ENCODE measurements at regions not wholly inside any gene's neighbourhood (a gene's known extent, or its start where the extent isn't known, plus 50 kb on each side); places are given as distances from the start of the nearest gene placed in this dataset.

DNA sequence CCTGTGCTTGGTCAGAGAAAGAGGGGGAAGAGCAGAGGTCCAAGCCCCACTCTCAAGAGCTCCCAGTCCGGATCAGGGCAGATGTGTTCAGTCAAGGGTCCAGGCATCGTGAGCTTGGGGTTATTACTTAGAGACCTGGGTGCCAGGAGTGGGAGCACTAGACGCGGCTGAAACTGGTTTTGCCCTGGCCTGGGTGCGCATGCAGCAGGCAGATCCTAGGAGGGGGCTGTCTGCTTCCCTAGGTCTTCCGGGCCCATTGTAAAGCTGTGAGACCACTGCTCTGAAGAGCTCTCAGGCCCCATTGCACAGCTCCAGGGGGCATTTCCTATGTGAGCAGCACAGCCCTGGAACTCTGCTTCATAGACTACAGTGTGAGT is 204.9 kb upstream of the LINGO1 start:
- FAIRE-seq: no peak
- CTCF ChIA-PET (ENCODE audit: partially characterized antibody): interaction anchor here (0.7 to 3.1 kb wide), 13 partner anchors 11 to 733 kb away, joined by 3 to 16 read pairs (median 4); no protein-coding TSS in a partner anchor
- TF ChIP-seq CEBPB (IDR thresholded peaks at IDR 0.05; ENCODE audit: low read depth, low read length) (no peak), SUZ12 (IDR thresholded peaks at IDR 0.05; ENCODE audit: low read length) (no peak), ASH2L (IDR thresholded peaks at IDR 0.05; ENCODE audit: low read length) (no peak), SRF (IDR thresholded peaks at IDR 0.05; ENCODE audit: low read depth, low read length) (no peak), NANOG (IDR thresholded peaks at IDR 0.05; ENCODE audit: insufficient read depth, low read depth, low read length, poor library complexity, severe bottlenecking) (no peak), RNF2 (IDR thresholded peaks at IDR 0.05; ENCODE audit: borderline replicate concordance, low read depth, low read length, missing control alignments, poor library complexity, severe bottlenecking) (no peak), EZH2 (IDR thresholded peaks at IDR 0.05; ENCODE audit: low read depth, low read length, severe bottlenecking) (no peak), SP2 (IDR thresholded peaks at IDR 0.05; ENCODE audit: low read length) (no peak)
- TF ChIP-seq, protein P1, sequence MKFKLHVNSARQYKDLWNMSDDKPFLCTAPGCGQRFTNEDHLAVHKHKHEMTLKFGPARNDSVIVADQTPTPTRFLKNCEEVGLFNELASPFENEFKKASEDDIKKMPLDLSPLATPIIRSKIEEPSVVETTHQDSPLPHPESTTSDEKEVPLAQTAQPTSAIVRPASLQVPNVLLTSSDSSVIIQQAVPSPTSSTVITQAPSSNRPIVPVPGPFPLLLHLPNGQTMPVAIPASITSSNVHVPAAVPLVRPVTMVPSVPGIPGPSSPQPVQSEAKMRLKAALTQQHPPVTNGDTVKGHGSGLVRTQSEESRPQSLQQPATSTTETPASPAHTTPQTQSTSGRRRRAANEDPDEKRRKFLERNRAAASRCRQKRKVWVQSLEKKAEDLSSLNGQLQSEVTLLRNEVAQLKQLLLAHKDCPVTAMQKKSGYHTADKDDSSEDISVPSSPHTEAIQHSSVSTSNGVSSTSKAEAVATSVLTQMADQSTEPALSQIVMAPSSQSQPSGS (IDR thresholded peaks at IDR 0.05; ENCODE audit: low read length): no peak
- TF ChIP-seq, protein P2, sequence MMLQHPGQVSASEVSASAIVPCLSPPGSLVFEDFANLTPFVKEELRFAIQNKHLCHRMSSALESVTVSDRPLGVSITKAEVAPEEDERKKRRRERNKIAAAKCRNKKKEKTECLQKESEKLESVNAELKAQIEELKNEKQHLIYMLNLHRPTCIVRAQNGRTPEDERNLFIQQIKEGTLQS (IDR thresholded peaks at IDR 0.05; ENCODE audit: insufficient read depth, low read depth, low read length): no peak

More for the DNA sequence above, 204.9 kb upstream of the LINGO1 start:
- no peak overlapping the region for H4K91ac ChIP-seq (replicated peaks; ENCODE audit: insufficient read length, low read length)
- H4K5ac ChIP-seq (ENCODE audit: insufficient read length, low read depth, low read length): no peak overlapping the region
- no peak overlapping the region for H3K4me2 ChIP-seq (ENCODE audit: insufficient read depth in 1 of 2, low read depth in 2 of 2, low read length in 2 of 2)
- no peak overlapping the region for H2AK5ac ChIP-seq (ENCODE audit: low read depth, low read length)
- no peak overlapping the region for H2BK12ac ChIP-seq (ENCODE audit: low read depth, low read length)
- H2AFZ ChIP-seq (ENCODE audit: low read length): no peak overlapping the region
- no peaks in the 10 kb centered on the region for H3K23me2 ChIP-seq (ENCODE audit: low read depth, low read length)
- H3K9me3 ChIP-seq (ENCODE audit: insufficient read depth in 2 of 2, low read depth in 1 of 2, low read length in 1 of 2): no peaks in the 10 kb centered on the region
- no peak overlapping the region for H2BK120ac ChIP-seq (replicated peaks; ENCODE audit: low read depth, low read length)
- H4K20me1 ChIP-seq (replicated peaks in 1 of 2; ENCODE audit: control insufficient read depth in 1 of 2, insufficient read depth in 2 of 2, low read length in 2 of 2): no peaks in the 10 kb centered on the region
- peaks cover 0 to 9% (median 5%) of the 10 kb centered on the region in 4 experiments; a peak in 2 of 7 replicates for H3K4me1 ChIP-seq (replicated peaks in 1 of 4; ENCODE audit: control insufficient read depth in 3 of 4, insufficient read depth in 4 of 4, low read length in 3 of 4)
- no peak overlapping the region for H3K14ac ChIP-seq (ENCODE audit: insufficient read length)
- no peaks in the 10 kb centered on the region for H3K27me3 ChIP-seq (replicated peaks in 1 of 4; ENCODE audit: control insufficient read depth in 3 of 4, extremely low read depth in 1 of 4, insufficient read depth in 3 of 4, low read length in 3 of 4)
- H3K56ac ChIP-seq (replicated peaks; ENCODE audit: insufficient read length, low read depth, low read length): no peak overlapping the region
- no peak overlapping the region for H2BK20ac ChIP-seq (ENCODE audit: low read length)
- H3K36me3 ChIP-seq (ENCODE audit: control insufficient read depth in 2 of 4, insufficient read depth in 4 of 4, low read length in 3 of 4): no peaks in the 10 kb centered on the region
- POLR2A ChIA-PET (ENCODE audit: partially characterized antibody): no interaction called here
- DNase-seq (ENCODE audit: low read depth in 1 of 2, low spot score in 2 of 2): no peak
- no peak overlapping the region for H3K27ac ChIP-seq (ENCODE audit: low read depth, low read length)
- no peak overlapping the region for H3K9ac ChIP-seq (replicated peaks in 1 of 4; ENCODE audit: extremely low read depth in 1 of 4, low read depth in 3 of 4, low read length in 3 of 4)
- H3K23ac ChIP-seq (ENCODE audit: insufficient read length): no peak overlapping the region
- no peak overlapping the region for H2BK5ac ChIP-seq (ENCODE audit: low read depth, low read length)
- H2BK15ac ChIP-seq (ENCODE audit: low read length): no peak overlapping the region
- H3K79me1 ChIP-seq (ENCODE audit: low read depth, low read length): no peaks in the 10 kb centered on the region
- WGBS, 2 experiments (ENCODE audit: extremely low coverage in 1 of 2, insufficient coverage in 1 of 2, insufficient read length in 1 of 2, insufficient replicate concordance in 2 of 2, low coverage in 1 of 2, low lambda C conversion rate in 2 of 2, missing lambda C conversion rate in 1 of 2): 87% methylated on average over 6 of the region's 6 CpGs; no CpG with 5 or more reads in 1 of the 2 experiments
- H3K18ac ChIP-seq (ENCODE audit: extremely low read depth, low read length): no peak overlapping the region
- no peak overlapping the region for H3K4me3 ChIP-seq (ENCODE audit: extremely low read depth in 1 of 4, insufficient read depth in 2 of 4, low read depth in 3 of 4, low read length in 4 of 4)
- H4K8ac ChIP-seq (ENCODE audit: extremely low read depth, insufficient read depth, low read length): no peak overlapping the region
- no peaks in the 10 kb centered on the region for H3K79me2 ChIP-seq (ENCODE audit: control insufficient read depth in 1 of 2, insufficient read depth in 2 of 2, low read length in 2 of 2)
- H3K4ac ChIP-seq (replicated peaks; ENCODE audit: insufficient read length, low read depth, low read length): no peak overlapping the region

Data from H1 (cell line).